Rectal smooth muscle tissue (tissue), 1 donor: ENCODE measurements at regions not wholly inside any gene's neighbourhood (a gene's known extent, or its start where the extent isn't known, plus 50 kb on each side); places are given as distances from the start of the nearest gene placed in this dataset.

Source experiments
- H3K27ac ChIP-seq: one replicate; pipeline ENCODE4 v1.7.0; 2013; ENCODE audit warnings: low read depth, low read length, inconsistent platforms
- H3K27me3 ChIP-seq: one replicate; pipeline ENCODE4 v1.7.0; 2013; ENCODE audit warnings: low read length; ENCODE audit not compliant: control insufficient read depth, insufficient read depth
- H3K36me3 ChIP-seq: one replicate; pipeline ENCODE4 v1.7.0; 2013; ENCODE audit warnings: low read length; ENCODE audit not compliant: control insufficient read depth, insufficient read depth
- H3K4me1 ChIP-seq: one replicate; pipeline ENCODE4 v1.7.0; 2013; ENCODE audit warnings: low read length; ENCODE audit not compliant: control insufficient read depth, insufficient read depth
- H3K4me3 ChIP-seq: one replicate; pipeline ENCODE4 v1.7.0; 2013; ENCODE audit warnings: low read length
- H3K9ac ChIP-seq: one replicate; pipeline ENCODE4 v1.7.0; 2013; ENCODE audit warnings: low read length

- Histone ChIP-seq H3K9ac (no peak overlapping the region), H3K36me3 (no peaks in the 10 kb centered on the region), H3K27me3 (no peaks in the 10 kb centered on the region), H3K4me3 (no peak overlapping the region), H3K4me1 (no peaks in the 10 kb centered on the region), H3K27ac (no peak overlapping the region)
These were observed 123.7 kb upstream of the MCHR2 start for GRCh38 chr6:100117680-100118079.

GRCh38 chr6:100116411-100117194 lies 122.6 kb upstream of the MCHR2 start:
- Histone ChIP-seq H3K36me3 (no peaks in the 10 kb centered on the region), H3K4me3 (no peak overlapping the region), H3K4me1 (no peaks in the 10 kb centered on the region), H3K27ac (no peak overlapping the region), H3K27me3 (no peaks in the 10 kb centered on the region), H3K9ac (no peak overlapping the region)

DNA sequence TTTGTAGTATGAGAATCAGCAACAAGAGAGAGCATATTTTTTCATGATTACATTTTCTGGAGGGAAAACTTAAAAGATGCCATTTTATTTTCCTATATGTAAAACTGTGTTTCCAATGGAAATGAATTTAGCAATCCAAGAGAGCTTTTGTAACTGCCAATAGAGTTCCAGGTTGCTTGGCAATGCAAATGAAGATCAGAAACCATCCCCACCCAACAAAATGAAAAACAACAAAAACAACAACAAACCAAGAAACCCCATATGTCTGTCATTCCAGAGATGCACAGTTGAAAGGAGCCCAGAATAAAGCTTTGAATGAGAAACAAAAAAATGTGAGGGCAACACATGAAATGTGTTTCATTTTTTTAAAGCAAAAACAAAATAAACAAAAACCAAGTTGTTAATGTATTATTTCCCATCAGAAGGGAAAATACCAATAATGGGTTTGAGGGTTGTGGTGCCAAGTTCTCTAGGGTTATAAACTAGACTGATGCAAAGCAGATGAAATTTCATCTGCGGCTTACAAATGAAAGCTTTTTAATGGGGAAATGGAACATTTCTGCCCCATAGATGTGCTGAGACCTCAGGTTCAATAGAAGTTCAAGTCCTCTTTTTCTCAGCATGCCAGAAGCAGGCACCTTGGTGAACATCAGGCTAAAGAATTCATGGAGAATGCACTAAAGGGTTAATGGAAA lies 121.5 kb upstream of the MCHR2 start:
- Histone ChIP-seq H3K4me3 (no peak overlapping the region), H3K4me1 (no peaks in the 10 kb centered on the region), H3K9ac (no peak overlapping the region), H3K27me3 (no peaks in the 10 kb centered on the region), H3K36me3 (no peaks in the 10 kb centered on the region), H3K27ac (no peak overlapping the region)

DNA sequence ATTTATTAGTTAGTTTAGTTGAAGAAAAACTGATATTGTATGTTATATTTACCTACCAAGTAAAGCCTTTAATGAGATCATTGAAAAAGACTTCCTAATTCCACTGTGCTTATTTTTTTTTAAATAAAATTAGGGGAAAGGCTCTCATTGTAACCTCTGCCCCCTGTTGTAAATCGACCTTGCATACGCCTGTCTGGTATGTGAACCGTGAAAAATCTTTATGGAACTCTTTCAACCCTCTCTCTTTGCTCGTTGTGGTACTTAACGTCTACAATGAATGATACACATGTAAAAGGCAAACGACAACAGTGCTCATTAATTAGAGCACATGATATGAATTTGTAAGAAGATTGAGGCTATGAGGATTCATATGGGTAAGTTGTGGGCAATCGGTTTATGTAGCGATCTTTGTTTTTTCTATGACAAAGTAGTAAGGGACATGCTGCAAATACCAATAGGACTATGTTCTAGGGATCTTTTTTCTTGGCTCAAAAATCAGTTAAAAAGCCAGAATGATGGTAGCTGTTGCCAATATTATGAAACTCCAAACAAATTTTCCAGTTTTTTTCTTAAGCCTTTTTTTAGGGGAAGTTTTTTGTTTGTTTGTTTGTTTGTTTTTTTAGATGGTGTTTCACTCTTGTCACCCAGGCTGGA lies 119.0 kb upstream of the MCHR2 start:
- no peaks in the 10 kb centered on the region for H3K27me3 ChIP-seq
- H3K4me1 ChIP-seq: no peaks in the 10 kb centered on the region
- no peak overlapping the region for H3K27ac ChIP-seq
- H3K36me3 ChIP-seq: no peaks in the 10 kb centered on the region
- H3K4me3 ChIP-seq: no peak overlapping the region
- H3K9ac ChIP-seq: no peak overlapping the region

GRCh38 chr6:100105919-100106529 lies 112.0 kb upstream of the MCHR2 start:
- Histone ChIP-seq H3K4me3 (no peak overlapping the region), H3K4me1 (no peaks in the 10 kb centered on the region), H3K36me3 (no peaks in the 10 kb centered on the region), H3K27ac (no peak overlapping the region), H3K27me3 (no peaks in the 10 kb centered on the region), H3K9ac (no peak overlapping the region)

- no peak overlapping the region for H3K27ac ChIP-seq
- H3K4me1 ChIP-seq: no peaks in the 10 kb centered on the region
- no peaks in the 10 kb centered on the region for H3K36me3 ChIP-seq
- H3K9ac ChIP-seq: no peak overlapping the region
- no peak overlapping the region for H3K4me3 ChIP-seq
- no peaks in the 10 kb centered on the region for H3K27me3 ChIP-seq
These were observed 111.1 kb upstream of the MCHR2 start for GRCh38 chr6:100105138-100105537.

- Histone ChIP-seq H3K4me1 (no peaks in the 10 kb centered on the region), H3K27ac (no peak overlapping the region), H3K9ac (no peak overlapping the region), H3K36me3 (no peaks in the 10 kb centered on the region), H3K4me3 (no peak overlapping the region), H3K27me3 (no peaks in the 10 kb centered on the region)
These were observed 109.9 kb upstream of the MCHR2 start for GRCh38 chr6:100103931-100104330.

- Histone ChIP-seq H3K36me3 (no peaks in the 10 kb centered on the region), H3K27me3 (no peaks in the 10 kb centered on the region), H3K4me1 (no peaks in the 10 kb centered on the region), H3K9ac (no peak overlapping the region), H3K27ac (no peak overlapping the region), H3K4me3 (no peak overlapping the region)
These were observed 109.2 kb upstream of the MCHR2 start for GRCh38 chr6:100103194-100103593.

DNA sequence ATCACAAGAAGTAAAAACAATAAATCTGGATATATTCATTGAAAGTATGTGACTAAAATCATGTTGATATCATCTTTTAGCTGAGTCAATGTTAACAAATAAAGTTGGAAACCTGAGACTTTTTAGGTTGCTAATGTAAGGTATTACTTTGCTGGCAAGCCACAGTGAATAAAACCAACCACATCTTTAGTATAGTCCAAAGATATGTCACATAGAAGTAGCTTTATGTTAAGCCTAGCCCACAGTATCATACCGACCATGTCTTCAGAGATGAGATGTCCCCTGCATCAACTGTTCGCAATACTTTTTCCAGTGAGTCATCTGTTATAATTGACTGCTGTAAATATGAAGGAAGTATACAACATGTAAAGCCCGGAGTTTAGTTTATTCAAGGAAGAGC lies 107.6 kb upstream of the MCHR2 start:
- H3K4me1 ChIP-seq: no peaks in the 10 kb centered on the region
- no peak overlapping the region for H3K4me3 ChIP-seq
- H3K36me3 ChIP-seq: no peaks in the 10 kb centered on the region

GRCh38 chr6:100100776-100101175 lies 106.8 kb upstream of the MCHR2 start:
- H3K36me3 ChIP-seq: no peaks in the 10 kb centered on the region
- H3K27ac ChIP-seq: no peak overlapping the region
- H3K4me3 ChIP-seq: no peak overlapping the region
- no peak overlapping the region for H3K9ac ChIP-seq
- H3K27me3 ChIP-seq: no peaks in the 10 kb centered on the region
- H3K4me1 ChIP-seq: no peaks in the 10 kb centered on the region

More for the DNA sequence above, 107.6 kb upstream of the MCHR2 start:
- Histone ChIP-seq H3K27ac (no peak overlapping the region), H3K9ac (no peak overlapping the region), H3K27me3 (no peaks in the 10 kb centered on the region)

DNA sequence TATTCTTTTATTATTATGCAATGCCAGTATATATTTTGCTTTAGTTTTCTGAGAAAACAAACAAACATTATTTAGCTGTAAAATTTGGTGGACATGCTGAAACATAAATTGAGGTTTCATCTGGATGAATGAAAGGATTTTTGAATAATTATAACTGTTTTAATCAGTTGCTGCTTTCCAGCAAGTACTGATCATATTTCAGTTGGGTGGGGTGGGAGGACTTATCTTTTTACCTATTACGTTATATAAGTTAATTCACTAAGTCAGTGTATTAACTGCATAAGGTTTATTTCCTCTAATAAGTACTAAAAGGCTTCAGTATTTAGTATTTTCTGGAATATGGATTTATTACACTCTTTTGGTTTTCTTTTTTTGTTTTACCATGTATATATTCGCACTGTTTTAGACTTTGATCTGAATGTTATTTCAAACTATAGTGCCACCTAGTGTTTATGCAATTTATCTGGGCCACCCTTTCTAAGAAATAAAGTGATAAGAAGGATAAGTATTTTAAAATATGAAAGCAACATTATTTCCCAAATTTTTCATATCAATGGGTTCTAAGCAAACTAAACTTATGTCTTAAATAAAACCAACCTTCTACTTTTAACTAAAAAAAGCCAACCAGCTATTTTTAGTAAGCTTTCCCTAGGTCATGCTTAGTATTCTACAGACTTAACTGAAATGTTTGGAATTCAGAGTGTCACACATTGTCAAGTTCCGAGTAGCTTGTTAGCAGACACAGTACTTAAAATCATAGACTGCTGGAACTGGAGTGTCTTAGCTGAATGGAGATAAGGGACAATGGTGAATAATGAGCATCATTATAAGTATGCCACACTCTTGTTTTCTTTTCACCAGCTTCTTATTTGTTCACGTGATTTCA lies 105.4 kb upstream of the MCHR2 start:
- Histone ChIP-seq H3K27me3 (no peaks in the 10 kb centered on the region), H3K9ac (no peak overlapping the region), H3K4me1 (no peaks in the 10 kb centered on the region), H3K4me3 (no peak overlapping the region), H3K36me3 (no peaks in the 10 kb centered on the region), H3K27ac (no peak overlapping the region)

GRCh38 chr6:100096936-100097335 lies 102.9 kb upstream of the MCHR2 start:
- H3K27ac ChIP-seq: no peak overlapping the region
- no peaks in the 10 kb centered on the region for H3K27me3 ChIP-seq
- H3K36me3 ChIP-seq: no peaks in the 10 kb centered on the region
- H3K4me1 ChIP-seq: no peaks in the 10 kb centered on the region
- H3K9ac ChIP-seq: no peak overlapping the region
- no peak overlapping the region for H3K4me3 ChIP-seq
